MCF 10A (cell line): ENCODE measurements at regions not wholly inside any gene's neighbourhood (a gene's known extent, or its start where the extent isn't known, plus 50 kb on each side); places are given as distances from the start of the nearest gene placed in this dataset.

Experiments
- BruUV-seq: library from RNA; stranded (reverse); fragments of 400-500 nt; replicated peaks from 2 replicates; lab custom pipeline; 2021; lab: Mats Ljungman, UMichigan
- CTCF ChIA-PET: fragments of 300-600 bp; sonication (Branson Sonifier 250); formaldehyde crosslinking; extraction: SDS; loops from one replicate; lab custom pipeline; 2021; ENCODE audit warnings: antibody characterized with exemption, inconsistent platforms; lab: Yijun Ruan, JAX
- POLR2A ChIA-PET: fragments of 300-600, 350-650 bp; sonication (Branson Sonifier 250); formaldehyde crosslinking; extraction: SDS; loops from one replicate; lab custom pipeline; 2020; ENCODE audit warnings: antibody characterized with exemption, inconsistent platforms; lab: Yijun Ruan, JAX
- DNase-seq: peaks from one replicate; pipeline ENCODE4 v3.0.0-alpha.2; 2018; ENCODE audit not compliant: unreplicated experiment
- H3K27ac Mint-ChIP-seq: one replicate; pipeline ENCODE4 v1.8.0; 2022; ENCODE audit warnings: mild to moderate bottlenecking, low read depth, mixed read lengths; ENCODE audit not compliant: unreplicated experiment
- H3K27me3 Mint-ChIP-seq: one replicate; pipeline ENCODE4 v1.8.0; 2022; ENCODE audit warnings: mixed read lengths; ENCODE audit not compliant: insufficient read depth, unreplicated experiment
- H3K36me3 Mint-ChIP-seq: one replicate; pipeline ENCODE4 v1.8.0; 2022; ENCODE audit warnings: mild to moderate bottlenecking, moderate library complexity, mixed read lengths; ENCODE audit not compliant: insufficient read depth, unreplicated experiment
- H3K4me1 Mint-ChIP-seq: one replicate; pipeline ENCODE4 v1.8.0; 2022; ENCODE audit warnings: mixed read lengths; ENCODE audit not compliant: insufficient read depth, unreplicated experiment
- H3K4me3 Mint-ChIP-seq: one replicate; pipeline ENCODE4 v1.8.0; 2022; ENCODE audit warnings: mild to moderate bottlenecking, moderate library complexity, mixed read lengths; ENCODE audit not compliant: unreplicated experiment
- H3K9me3 Mint-ChIP-seq: one replicate; pipeline ENCODE4 v1.8.0; 2022; ENCODE audit warnings: mixed read lengths; ENCODE audit not compliant: unreplicated experiment
- CTCF ChIP-seq: fragments of 200-600 bp; IDR thresholded peaks from one replicate; pipeline ENCODE4 v1.8.0; 2022; ENCODE audit warnings: antibody characterized with exemption, mild to moderate bottlenecking; ENCODE audit not compliant: unreplicated experiment
- intact Hi-C: fragments of 100-400 bp; cut with micrococcal nuclease; formaldehyde crosslinking; loops from 2 replicates; pipeline ENCODE4 v1.14.1; 2022

GRCh38 chr4:189322426-189322825, 618.2 kb upstream of the FRG1 start:
- no peak for TF ChIP-seq CTCF
- ChIA-PET CTCF (no interaction called here), POLR2A (interaction anchor here (1.1 kb wide), 1 partner anchor 11 kb away, joined by 4 read pairs; no protein-coding TSS in a partner anchor)
- Mint-ChIP-seq H3K36me3 (peaks cover 4% of the 10 kb centered on the region), H3K4me1 (no peaks in the 10 kb centered on the region), H3K4me3 (no peak overlapping the region), H3K27me3 (no peaks in the 10 kb centered on the region), H3K9me3 (no peaks in the 10 kb centered on the region), H3K27ac (no peak overlapping the region)
- no TSS peak for BruUV-seq
- intact Hi-C loops, result no loop called here
- no peak for DNase-seq

DNA sequence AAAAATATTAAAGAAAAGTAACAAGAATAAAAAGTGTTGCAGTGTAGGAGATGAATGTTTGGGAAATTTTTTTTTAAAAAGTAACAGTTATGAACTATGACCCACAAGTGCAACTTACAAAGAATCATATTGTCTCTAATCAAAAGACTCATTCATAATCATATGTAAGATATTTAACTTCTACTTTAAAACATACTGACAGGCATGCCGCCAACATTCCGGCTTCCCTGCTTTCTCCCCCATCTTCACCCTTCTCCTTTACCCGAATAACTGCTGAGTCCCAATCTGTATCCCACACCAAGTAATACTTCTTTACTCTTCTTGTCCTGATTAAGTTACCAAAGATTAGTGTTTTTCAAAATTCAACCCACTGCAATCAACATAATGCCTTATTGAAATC, 598.8 kb upstream of the FRG1 start:
- CTCF ChIA-PET, result no interaction called here
- intact Hi-C loops, result no loop called here
- H3K4me1 Mint-ChIP-seq, result no peaks in the 10 kb centered on the region
- H3K27me3 Mint-ChIP-seq, result no peaks in the 10 kb centered on the region
- H3K9me3 Mint-ChIP-seq, result no peaks in the 10 kb centered on the region
- POLR2A ChIA-PET, result no interaction called here
- no peak for DNase-seq
- TF ChIP-seq CTCF, result no peak
- H3K27ac Mint-ChIP-seq, result no peak overlapping the region
- no TSS peak for BruUV-seq
- H3K4me3 Mint-ChIP-seq, result no peak overlapping the region
- no peaks in the 10 kb centered on the region for H3K36me3 Mint-ChIP-seq

DNA sequence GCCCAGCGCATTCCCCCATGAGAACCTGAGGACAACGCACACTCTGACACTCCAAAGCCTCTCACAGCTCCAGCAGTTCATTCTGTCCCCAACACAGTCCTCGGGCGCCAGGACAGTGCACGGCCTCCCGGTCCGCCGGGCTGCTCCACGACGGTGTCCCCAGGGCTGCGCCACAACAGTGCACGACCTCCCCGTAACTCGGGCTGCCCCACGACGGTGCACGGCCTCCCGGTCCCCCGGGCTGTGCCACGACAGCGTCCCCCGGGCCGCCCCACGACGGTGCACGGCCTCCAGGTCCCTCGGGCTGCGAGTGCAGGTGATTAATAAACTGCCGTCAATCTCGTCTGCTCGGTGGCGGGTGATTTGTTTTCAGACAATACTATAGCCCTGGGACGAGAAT, 585.1 kb upstream of the FRG1 start:
- POLR2A ChIA-PET, result no interaction called here
- Mint-ChIP-seq H3K36me3 (peaks cover 5% of the 10 kb centered on the region), H3K9me3 (peaks cover 8% of the 10 kb centered on the region), H3K4me1 (no peaks in the 10 kb centered on the region), H3K4me3 (no peak overlapping the region), H3K27ac (no peak overlapping the region), H3K27me3 (no peaks in the 10 kb centered on the region)
- intact Hi-C loops, result no loop called here
- no peak for TF ChIP-seq CTCF
- CTCF ChIA-PET, result no interaction called here
- no TSS peak for BruUV-seq
- no peak for DNase-seq

GRCh38 chr4:189362364-189362763, 578.3 kb upstream of the FRG1 start:
- DNase-seq, result no peak
- POLR2A ChIA-PET, result no interaction called here
- H3K4me3 Mint-ChIP-seq, result no peak overlapping the region
- H3K4me1 Mint-ChIP-seq, result no peaks in the 10 kb centered on the region
- BruUV-seq, result no TSS peak
- no peaks in the 10 kb centered on the region for H3K27me3 Mint-ChIP-seq
- no peaks in the 10 kb centered on the region for H3K36me3 Mint-ChIP-seq
- intact Hi-C loops, result no loop called here
- CTCF ChIA-PET, result no interaction called here
- TF ChIP-seq CTCF, result no peak
- no peaks in the 10 kb centered on the region for H3K9me3 Mint-ChIP-seq
- H3K27ac Mint-ChIP-seq, result no peak overlapping the region
